Endothelial cell of umbilical vein (primary cell): ENCODE measurements at regions not wholly inside any gene's neighbourhood (a gene's known extent, or its start where the extent isn't known, plus 50 kb on each side); places are given as distances from the start of the nearest gene placed in this dataset.

Experiments
- BruUV-seq: library from RNA; stranded (reverse); fragments of 400-500 nt; replicated peaks from 2 replicates; lab custom pipeline; 2021; lab: Mats Ljungman, UMichigan
- CTCF ChIA-PET: fragments of 300-600, 350-600 bp; sonication (Branson Sonifier 250); formaldehyde crosslinking; loops from one replicate; lab custom pipeline; 2021; ENCODE audit warnings: antibody characterized with exemption, inconsistent platforms; lab: Charles Lee
- POLR2A ChIA-PET: fragments of 300-600, 350-600 bp; sonication (Branson Sonifier 250); formaldehyde crosslinking; loops from one replicate; lab custom pipeline; 2021; ENCODE audit warnings: antibody characterized with exemption, inconsistent platforms; lab: Charles Lee
- DNase-seq: peaks from one replicate; pipeline ENCODE4 v3.0.0-alpha.2; 2011; ENCODE audit warnings: low read depth, low spot score
- FAIRE-seq: peaks from 2 replicates; lab custom pipeline; 2011; peaks lifted over from hg19 to GRCh38; lab: Jason Lieb, UNC
- H2AFZ ChIP-seq: 2 replicates; pipeline ENCODE4 v1.6.0; 2012; ENCODE audit warnings: low read depth, low read length, control low read depth, inconsistent platforms
- H3K27ac ChIP-seq: 2 replicates; pipeline ENCODE4 v1.5.1; 2011; ENCODE audit warnings: low read depth, mild to moderate bottlenecking, control low read depth, low read length, moderate library complexity; ENCODE audit not compliant: insufficient read depth
- H3K27me3 ChIP-seq, 2 experiments: 2 replicates each; pipeline versions ENCODE4 v1.6.0 to v1.6.1; 2011; ENCODE audit warnings: low read length in 2 of 2, mixed read lengths in 1 of 2; ENCODE audit not compliant: control insufficient read depth in 2 of 2, insufficient read depth in 2 of 2
- H3K36me3 ChIP-seq, 2 experiments: 2 replicates in 1 of 2; 3 replicates in 1 of 2; pipeline ENCODE4 v1.5.1; 2011; ENCODE audit warnings: low read length in 2 of 2, mild to moderate bottlenecking in 1 of 2, moderate library complexity in 1 of 2; ENCODE audit not compliant: control insufficient read depth in 2 of 2, insufficient read depth in 2 of 2; ENCODE audit errors: extremely low read depth in 1 of 2
- H3K4me1 ChIP-seq: 3 replicates; pipeline ENCODE4 v1.5.1; 2011; ENCODE audit warnings: mild to moderate bottlenecking, low read length; ENCODE audit not compliant: control insufficient read depth, insufficient read depth; ENCODE audit errors: extremely low read depth
- H3K4me2 ChIP-seq: 2 replicates; pipeline ENCODE4 v1.6.1; 2011; ENCODE audit warnings: low read length, control low read depth, mixed read lengths; ENCODE audit not compliant: insufficient read depth
- H3K4me3 ChIP-seq, 3 experiments: fragments of 200-600 bp in 1 of 3; sonication (generic), shearing (Covaris generic) in 1 of 3; replicated peaks in 1 of 3; 2 replicates each; pipeline ENCODE4 v1.5.1; 2011 to 2016; ENCODE audit warnings: control low read depth in 3 of 3, low read length in 3 of 3, mild to moderate bottlenecking in 2 of 3, inconsistent platforms in 1 of 3, low read depth in 1 of 3, moderate library complexity in 1 of 3; ENCODE audit not compliant: insufficient read depth in 1 of 3
- H3K79me2 ChIP-seq: 2 replicates; pipeline ENCODE4 v1.6.0; 2012; ENCODE audit warnings: low read length, inconsistent platforms; ENCODE audit not compliant: control insufficient read depth, insufficient read depth
- H3K9ac ChIP-seq: replicated peaks from 2 replicates; pipeline ENCODE3; 2011; ENCODE audit warnings: low read length, control low read depth; ENCODE audit not compliant: insufficient read depth; ENCODE audit errors: extremely low read depth
- H3K9me1 ChIP-seq: replicated peaks from 3 replicates; pipeline ENCODE4 v1.6.0; 2011; ENCODE audit warnings: mild to moderate bottlenecking, low read length; ENCODE audit not compliant: control insufficient read depth, insufficient read depth; ENCODE audit errors: extremely low read depth
- H3K9me3 ChIP-seq: replicated peaks from 2 replicates; pipeline ENCODE4 v1.5.1; 2012; ENCODE audit warnings: low read length, inconsistent platforms; ENCODE audit not compliant: control insufficient read depth, insufficient read depth
- H4K20me1 ChIP-seq: replicated peaks from 2 replicates; pipeline ENCODE3; 2011; ENCODE audit warnings: mild to moderate bottlenecking, low read length; ENCODE audit not compliant: control insufficient read depth, insufficient read depth; ENCODE audit errors: extremely low read depth
- CTCF ChIP-seq, 2 donors: IDR thresholded peaks; 1 replicate in 1 of 2; 2 replicates in 1 of 2; pipeline ENCODE4 v1.5.1; 2011; ENCODE audit warnings: low read length in 2 of 2, mild to moderate bottlenecking in 2 of 2, moderate library complexity in 2 of 2, control low read depth in 1 of 2, inconsistent platforms in 1 of 2, low read depth in 1 of 2; ENCODE audit not compliant: insufficient read depth in 1 of 2; ENCODE audit errors: extremely low read depth in 1 of 2
- EZH2 ChIP-seq: IDR thresholded peaks from 2 replicates; pipeline ENCODE4 v1.6.1; 2012; ENCODE audit warnings: borderline replicate concordance, low read depth, mild to moderate bottlenecking, moderate library complexity, low read length, inconsistent platforms; ENCODE audit not compliant: severe bottlenecking
- FOS ChIP-seq: IDR thresholded peaks from 2 replicates; pipeline ENCODE4 v1.6.1; 2011; ENCODE audit warnings: mild to moderate bottlenecking, low read length, moderate library complexity, borderline replicate concordance; ENCODE audit not compliant: insufficient read depth
- GATA2 ChIP-seq: IDR thresholded peaks from 2 replicates; pipeline ENCODE4 v1.7.0; 2011; ENCODE audit warnings: low read depth, mild to moderate bottlenecking, moderate library complexity, mixed read lengths, low read length; ENCODE audit not compliant: insufficient read length, insufficient read depth
- MAX ChIP-seq: IDR thresholded peaks from 2 replicates; pipeline ENCODE4 v1.6.1; 2011; ENCODE audit not compliant: insufficient read depth, insufficient read length
- MYC ChIP-seq: IDR thresholded peaks from one replicate; pipeline ENCODE4 v1.6.1; 2011; ENCODE audit warnings: mild to moderate bottlenecking, low read depth, low read length
- POLR2A ChIP-seq: IDR thresholded peaks from 2 replicates; pipeline ENCODE4 v1.6.1; 2012; ENCODE audit warnings: low read depth, mild to moderate bottlenecking, control low read depth, low read length
- POLR2AphosphoS5 ChIP-seq: IDR thresholded peaks from 2 replicates; pipeline ENCODE4 v1.6.1; 2012; ENCODE audit warnings: low read depth, mild to moderate bottlenecking, control low read depth, low read length, moderate library complexity; ENCODE audit not compliant: insufficient read depth
- dilution Hi-C: fragments of 300-500 bp; cut with MboI; formaldehyde crosslinking; loops from one replicate; pipeline ENCODE4 v1.15.0; 2019; ENCODE audit warnings: low sequenced_read_pairs; ENCODE audit not compliant: extremely low pct_ligation_motif_present
- intact Hi-C: fragments of 100-400 bp; cut with micrococcal nuclease; formaldehyde crosslinking; loops from one replicate; pipeline ENCODE4 v1.10.0; 2022

- H3K4me3 ChIP-seq = no peak overlapping the region
- intact Hi-C loops = no loop called here
- dilution Hi-C loops = no loop called here
- no peaks in the 10 kb centered on the region for H3K4me1 ChIP-seq
- H4K20me1 ChIP-seq = no peaks in the 10 kb centered on the region
- H3K27ac ChIP-seq = no peak overlapping the region
- H3K9me3 ChIP-seq = no peaks in the 10 kb centered on the region
- ChIA-PET CTCF (interaction anchor here (1.3 kb wide), 1 partner anchor 12 kb away, joined by 4 read pairs; no protein-coding TSS in a partner anchor), POLR2A (no interaction called here)
- BruUV-seq = no TSS peak
- no peak for DNase-seq
- H3K9ac ChIP-seq = no peak overlapping the region
- no peaks in the 10 kb centered on the region for H3K27me3 ChIP-seq
- FAIRE-seq = peak; percentile 38
- H2AFZ ChIP-seq = no peak overlapping the region
- TF ChIP-seq MAX (no peak), POLR2A (no peak), POLR2AphosphoS5 (no peak), MYC (no peak), FOS (no peak), CTCF (IDR thresholded peaks at IDR 0.05; ENCODE audit: extremely low read depth in 1 of 2, insufficient read depth in 1 of 2, low read depth in 1 of 2, low read length in 2 of 2) (no peak), GATA2 (no peak), EZH2 (no peak)
- H3K4me2 ChIP-seq = no peak overlapping the region
- no peaks in the 10 kb centered on the region for H3K9me1 ChIP-seq
- H3K36me3 ChIP-seq = no peaks in the 10 kb centered on the region
- H3K79me2 ChIP-seq = no peaks in the 10 kb centered on the region
These were observed 71.3 kb upstream of the MED14 start for GRCh38 chrX:40806513-40807220.
